DND-41 (cell line): ENCODE measurements at regions not wholly inside any gene's neighbourhood (a gene's known extent, or its start where the extent isn't known, plus 50 kb on each side); places are given as distances from the start of the nearest gene placed in this dataset.

Source experiments
- ATAC-seq: fragments of 200-7000 bp; cut with Tn5 transposase; 3 replicates; pipeline ENCODE4 v1.9.1; 2021; ENCODE audit warnings: low read depth; ENCODE audit not compliant: insufficient read depth
- DNase-seq: peaks from one replicate; pipeline ENCODE4 v3.0.0-alpha.2; 2020
- H2AFZ ChIP-seq: 2 replicates; pipeline ENCODE4 v1.6.0; 2012; ENCODE audit warnings: low read depth, low read length
- H3K27ac ChIP-seq: 2 replicates; pipeline ENCODE4 v1.5.1; 2012; ENCODE audit warnings: low read length, inconsistent platforms
- H3K27me3 ChIP-seq: fragments of 200-600 bp; sonication (generic); 2 replicates; pipeline ENCODE4 v1.6.0; 2012; ENCODE audit warnings: low read length, mild to moderate bottlenecking, inconsistent platforms; ENCODE audit not compliant: insufficient read depth, poor library complexity
- H3K36me3 ChIP-seq: 2 replicates; pipeline ENCODE4 v1.5.1; 2012; ENCODE audit warnings: low read length, inconsistent platforms; ENCODE audit not compliant: insufficient read depth
- H3K4me1 ChIP-seq: 2 replicates; pipeline ENCODE4 v1.5.1; 2012; ENCODE audit warnings: mild to moderate bottlenecking, low read length; ENCODE audit not compliant: insufficient read depth
- H3K4me2 ChIP-seq: 2 replicates; pipeline ENCODE4 v1.6.0; 2012; ENCODE audit warnings: mild to moderate bottlenecking, moderate library complexity, low read length, inconsistent platforms; ENCODE audit not compliant: insufficient read depth
- H3K4me3 ChIP-seq, 2 experiments: fragments of 200-600 bp in 1 of 2; shearing (Covaris generic) in 1 of 2; 2 replicates each; pipeline ENCODE4 v1.5.1; 2012 to 2016; ENCODE audit warnings: inconsistent platforms in 2 of 2, low read length in 2 of 2, mild to moderate bottlenecking in 2 of 2, low read depth in 1 of 2, moderate library complexity in 1 of 2
- H3K79me2 ChIP-seq: 2 replicates; pipeline ENCODE4 v1.6.0; 2012; ENCODE audit warnings: low read length, inconsistent platforms; ENCODE audit not compliant: insufficient read depth
- H3K9ac ChIP-seq: 2 replicates; pipeline ENCODE4 v1.6.0; 2012; ENCODE audit warnings: low read depth, mild to moderate bottlenecking, inconsistent platforms, low read length, moderate library complexity
- H3K9me3 ChIP-seq: 2 replicates; pipeline ENCODE4 v1.5.1; 2012; ENCODE audit warnings: low read length, moderate library complexity, mild to moderate bottlenecking, inconsistent platforms; ENCODE audit not compliant: insufficient read depth, severe bottlenecking
- H4K20me1 ChIP-seq: 2 replicates; pipeline ENCODE4 v1.6.0; 2012; ENCODE audit warnings: low read length; ENCODE audit not compliant: insufficient read depth
- EZH2 ChIP-seq: IDR thresholded peaks from 3 replicates; pipeline ENCODE4 v1.6.1; 2012; ENCODE audit warnings: borderline replicate concordance, low read depth, mild to moderate bottlenecking, moderate library complexity, low read length, inconsistent platforms; ENCODE audit not compliant: severe bottlenecking
- TF ChIP-seq, protein P1 (sequence below): IDR thresholded peaks from 2 replicates; pipeline ENCODE4 v1.5.1; 2012; ENCODE audit warnings: borderline replicate concordance, low read length, moderate library complexity, mild to moderate bottlenecking; ENCODE audit not compliant: poor library complexity, severe bottlenecking; ENCODE audit errors: extremely low read depth

DNA sequence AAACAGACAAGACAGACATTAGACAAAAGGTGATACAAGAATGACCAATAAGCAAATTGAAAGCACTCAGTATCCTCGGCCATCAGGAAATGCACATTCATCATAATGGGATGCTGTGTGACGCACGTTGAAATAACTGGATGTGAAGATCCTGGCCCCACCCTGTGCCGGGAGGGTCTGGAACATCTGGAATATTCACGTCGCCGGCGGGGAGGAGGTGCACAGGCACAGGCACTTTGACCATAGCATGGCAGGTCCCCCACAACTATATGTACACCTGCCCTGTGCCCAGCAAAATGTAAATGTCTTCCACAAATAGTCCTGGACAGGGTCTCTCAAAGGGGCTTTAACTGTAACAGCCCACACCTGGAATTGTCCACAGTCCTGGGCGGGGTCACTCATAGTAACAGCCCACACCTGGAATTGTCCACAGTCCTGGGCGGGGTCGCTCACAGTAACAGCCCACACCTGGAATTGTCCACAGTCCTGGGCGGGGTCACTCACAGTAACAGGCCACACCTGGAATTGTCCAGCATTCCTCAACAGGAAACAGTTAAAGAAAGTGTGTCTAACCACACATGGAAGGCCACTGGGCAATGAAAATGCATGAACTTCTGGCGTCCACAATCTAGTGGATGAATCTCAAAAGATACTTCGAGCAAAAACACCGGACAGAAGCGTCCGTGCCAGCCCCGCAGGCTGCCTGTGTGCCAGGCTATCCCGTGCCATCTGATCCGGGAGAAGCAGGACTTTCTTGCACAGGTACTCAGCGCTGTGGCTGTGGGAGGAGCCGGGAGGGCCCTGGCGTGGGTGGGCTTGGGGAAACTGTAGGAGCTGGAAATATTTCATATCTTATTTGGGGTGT, 113.4 kb downstream of the RTP5 start:
- H3K4me3 ChIP-seq: no peak overlapping the region
- H3K4me1 ChIP-seq: peaks cover 10% of the 10 kb centered on the region; the same call in 1 of the 2 replicates
- no peak for DNase-seq
- no peaks in the 10 kb centered on the region for H3K27me3 ChIP-seq
- no peak overlapping the region for H3K27ac ChIP-seq
- no peaks in the 10 kb centered on the region for H3K9me3 ChIP-seq
- H3K36me3 ChIP-seq: 0 out of 2 replicates have a peak, but pooled peaks cover 3% of the 10 kb centered on the region
- H3K9ac ChIP-seq: no peak overlapping the region
- no peak for ATAC-seq
- no peaks in the 10 kb centered on the region for H3K79me2 ChIP-seq
- no peak overlapping the region for H2AFZ ChIP-seq
- H3K4me2 ChIP-seq: no peak overlapping the region
- H4K20me1 ChIP-seq: peaks cover 3% of the 10 kb centered on the region; the same call in 1 of the 2 replicates
- TF ChIP-seq, protein P1, sequence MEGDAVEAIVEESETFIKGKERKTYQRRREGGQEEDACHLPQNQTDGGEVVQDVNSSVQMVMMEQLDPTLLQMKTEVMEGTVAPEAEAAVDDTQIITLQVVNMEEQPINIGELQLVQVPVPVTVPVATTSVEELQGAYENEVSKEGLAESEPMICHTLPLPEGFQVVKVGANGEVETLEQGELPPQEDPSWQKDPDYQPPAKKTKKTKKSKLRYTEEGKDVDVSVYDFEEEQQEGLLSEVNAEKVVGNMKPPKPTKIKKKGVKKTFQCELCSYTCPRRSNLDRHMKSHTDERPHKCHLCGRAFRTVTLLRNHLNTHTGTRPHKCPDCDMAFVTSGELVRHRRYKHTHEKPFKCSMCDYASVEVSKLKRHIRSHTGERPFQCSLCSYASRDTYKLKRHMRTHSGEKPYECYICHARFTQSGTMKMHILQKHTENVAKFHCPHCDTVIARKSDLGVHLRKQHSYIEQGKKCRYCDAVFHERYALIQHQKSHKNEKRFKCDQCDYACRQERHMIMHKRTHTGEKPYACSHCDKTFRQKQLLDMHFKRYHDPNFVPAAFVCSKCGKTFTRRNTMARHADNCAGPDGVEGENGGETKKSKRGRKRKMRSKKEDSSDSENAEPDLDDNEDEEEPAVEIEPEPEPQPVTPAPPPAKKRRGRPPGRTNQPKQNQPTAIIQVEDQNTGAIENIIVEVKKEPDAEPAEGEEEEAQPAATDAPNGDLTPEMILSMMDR: no peak
- no peak for TF ChIP-seq EZH2

GRCh38 chr2:241983571-241984270, 114.2 kb downstream of the RTP5 start:
- ATAC-seq (no peak; the same call in 2 of the 3 replicates), DNase-seq (no peak)
- Histone ChIP-seq H3K4me3 (no peak overlapping the region), H3K27ac (no peak overlapping the region), H3K4me2 (no peak overlapping the region), H3K4me1 (peaks cover 10% of the 10 kb centered on the region; the same call in 1 of the 2 replicates), H3K79me2 (no peaks in the 10 kb centered on the region), H3K36me3 (no peaks in the 10 kb centered on the region), H3K27me3 (no peaks in the 10 kb centered on the region), H2AFZ (no peak overlapping the region), H3K9ac (no peak overlapping the region), H3K9me3 (no peaks in the 10 kb centered on the region), H4K20me1 (peaks cover 3% of the 10 kb centered on the region; the same call in 1 of the 2 replicates)
- TF ChIP-seq EZH2: no peak
- TF ChIP-seq, protein P1: no peak

GRCh38 chr2:241984271-241984655, 114.7 kb downstream of the RTP5 start:
- DNase-seq (no peak), ATAC-seq (no peak)
- Histone ChIP-seq H3K4me3 (no peak overlapping the region), H3K9ac (no peak overlapping the region), H2AFZ (no peak overlapping the region), H3K27ac (no peak overlapping the region), H3K79me2 (no peaks in the 10 kb centered on the region), H3K9me3 (no peaks in the 10 kb centered on the region), H4K20me1 (peaks cover 3% of the 10 kb centered on the region; the same call in 1 of the 2 replicates), H3K27me3 (no peaks in the 10 kb centered on the region), H3K4me2 (no peak overlapping the region), H3K4me1 (peaks cover 10% of the 10 kb centered on the region; the same call in 1 of the 2 replicates), H3K36me3 (no peaks in the 10 kb centered on the region)
- TF ChIP-seq EZH2: no peak
- TF ChIP-seq, protein P1: no peak
